Tibial nerve (tissue), 4 donors: ENCODE measurements at regions not wholly inside any gene's neighbourhood (a gene's known extent, or its start where the extent isn't known, plus 50 kb on each side); places are given as distances from the start of the nearest gene placed in this dataset.

ENCODE experiments used
- DNase-seq, 2 donors: peaks; one replicate each; pipeline ENCODE4 v3.0.0-alpha.2; 2019; ENCODE audit warnings: low spot score in 2 of 2
- H3K27ac ChIP-seq, 4 donors: fragments of 200-600 bp; sonication (generic) in 3 of 4; one replicate each; pipeline ENCODE4 v1.5.1; 2017 to 2019; ENCODE audit warnings: mild to moderate bottlenecking in 1 of 4
- H3K27me3 ChIP-seq, 2 donors: fragments of 200-600 bp; sonication (generic) in 1 of 2; one replicate each; pipeline versions ENCODE4 v1.5.1 to v1.6.0; 2017 to 2019
- H3K36me3 ChIP-seq, 3 donors: fragments of 200-600 bp; sonication (generic); one replicate each; pipeline ENCODE4 v1.5.1; 2018 to 2019
- H3K4me1 ChIP-seq, 4 donors: fragments of 200-600 bp; sonication (generic) in 3 of 4; one replicate each; pipeline ENCODE4 v1.5.1; 2017 to 2019
- H3K4me3 ChIP-seq, 4 donors: fragments of 200-600 bp; sonication (generic) in 3 of 4; one replicate each; pipeline ENCODE4 v1.5.1; 2017 to 2019; ENCODE audit warnings: mild to moderate bottlenecking in 1 of 4, moderate library complexity in 1 of 4
- H3K9me3 ChIP-seq, 4 donors: fragments of 200-600 bp; sonication (generic) in 3 of 4; one replicate each; pipeline ENCODE4 v1.5.1; 2017 to 2019
- CTCF ChIP-seq, 5 experiments: fragments of 200-600 bp in 3 of 5; fragments of 450-650 bp in 2 of 5; sonication (generic) in 3 of 5; IDR thresholded peaks; one replicate each; pipeline ENCODE4 v1.5.1; 2016 to 2019; ENCODE audit warnings: antibody characterized with exemption in 5 of 5, mild to moderate bottlenecking in 3 of 5, moderate library complexity in 2 of 5
- EP300 ChIP-seq, 2 donors: sonication (generic); formaldehyde crosslinking; IDR thresholded peaks; one replicate each; pipeline ENCODE4 v1.6.1; 2017; ENCODE audit warnings: antibody characterized with exemption in 2 of 2, mild to moderate bottlenecking in 1 of 2
- POLR2A ChIP-seq, 2 donors: fragments of 450-650 bp; IDR thresholded peaks; one replicate each; pipeline ENCODE4 v1.6.1; 2017; ENCODE audit warnings: antibody characterized with exemption in 2 of 2, mild to moderate bottlenecking in 2 of 2, moderate library complexity in 2 of 2
- WGBS, 2 donors: methylation state at CpG; one replicate each; pipeline ENCODE4 v1.1.5; 2018; 5-methylcytosine and 5-hydroxymethylcytosine counted together

- H3K36me3 ChIP-seq: no peaks in the 10 kb centered on the region
- no peak overlapping the region for H3K4me3 ChIP-seq
- DNase-seq: no peak
- H3K27ac ChIP-seq: no peak overlapping the region
- H3K4me1 ChIP-seq: peaks cover 0 to 9% (median 0%) of the 10 kb centered on the region in 4 donors
- no peaks in the 10 kb centered on the region for H3K27me3 ChIP-seq
- no peak for TF ChIP-seq CTCF (IDR thresholded peaks at IDR 0.05)
- TF ChIP-seq EP300 (IDR thresholded peaks at IDR 0.05): no peak
- TF ChIP-seq POLR2A (IDR thresholded peaks at IDR 0.05): no peak
- no peaks in the 10 kb centered on the region for H3K9me3 ChIP-seq
- 33 to 34% methylated on average over 4 of the region's 4 CpGs for WGBS, 2 donors
These were observed 497.2 kb upstream of the CDH4 start for GRCh38 chr20:60754856-60755255.

- TF ChIP-seq EP300 (IDR thresholded peaks at IDR 0.05): no peak
- TF ChIP-seq CTCF (IDR thresholded peaks at IDR 0.05): no peak
- no peak for TF ChIP-seq POLR2A (IDR thresholded peaks at IDR 0.05)
- Histone ChIP-seq H3K27me3 (no peaks in the 10 kb centered on the region), H3K4me1 (no peaks in the 10 kb centered on the region), H3K4me3 (no peak overlapping the region), H3K36me3 (no peaks in the 10 kb centered on the region), H3K9me3 (no peaks in the 10 kb centered on the region), H3K27ac (no peak overlapping the region)
- WGBS, 2 donors: 80 to 83% methylated on average over 6 of the region's 6 CpGs
- no peak for DNase-seq
These were observed 492.4 kb upstream of the CDH4 start for GRCh38 chr20:60759651-60760050.

GRCh38 chr20:60760256-60761000 is 491.6 kb upstream of the CDH4 start:
- no peaks in the 10 kb centered on the region for H3K36me3 ChIP-seq
- TF ChIP-seq EP300 (IDR thresholded peaks at IDR 0.05): no peak
- TF ChIP-seq POLR2A (IDR thresholded peaks at IDR 0.05): no peak
- TF ChIP-seq CTCF (IDR thresholded peaks at IDR 0.05): no peak
- H3K9me3 ChIP-seq: no peaks in the 10 kb centered on the region
- no peak overlapping the region for H3K27ac ChIP-seq
- WGBS, 2 donors: 38 to 45% methylated on average over 6 of the region's 6 CpGs
- no peak overlapping the region for H3K4me3 ChIP-seq
- no peaks in the 10 kb centered on the region for H3K27me3 ChIP-seq
- DNase-seq: no peak
- no peaks in the 10 kb centered on the region for H3K4me1 ChIP-seq

- no peak for DNase-seq
- H3K36me3 ChIP-seq: no peaks in the 10 kb centered on the region
- no peaks in the 10 kb centered on the region for H3K9me3 ChIP-seq
- H3K27me3 ChIP-seq: no peaks in the 10 kb centered on the region
- 64 to 66% methylated on average over 9 of the region's 9 CpGs for WGBS, 2 donors
- TF ChIP-seq POLR2A (IDR thresholded peaks at IDR 0.05) (no peak), EP300 (IDR thresholded peaks at IDR 0.05) (no peak), CTCF (IDR thresholded peaks at IDR 0.05) (no peak)
- no peak overlapping the region for H3K4me3 ChIP-seq
- H3K4me1 ChIP-seq: no peaks in the 10 kb centered on the region
- no peak overlapping the region for H3K27ac ChIP-seq
These were observed 491.0 kb upstream of the CDH4 start for GRCh38 chr20:60761056-60761455.

GRCh38 chr20:60762386-60762785 is 489.7 kb upstream of the CDH4 start:
- no peak for TF ChIP-seq EP300 (IDR thresholded peaks at IDR 0.05)
- TF ChIP-seq CTCF (IDR thresholded peaks at IDR 0.05): no peak
- TF ChIP-seq POLR2A (IDR thresholded peaks at IDR 0.05): no peak
- 97 to 98% methylated on average over 6 of the region's 6 CpGs for WGBS, 2 donors
- H3K27ac ChIP-seq: no peak overlapping the region
- H3K9me3 ChIP-seq: no peaks in the 10 kb centered on the region
- no peak for DNase-seq
- H3K27me3 ChIP-seq: no peaks in the 10 kb centered on the region
- no peaks in the 10 kb centered on the region for H3K36me3 ChIP-seq
- no peak overlapping the region for H3K4me3 ChIP-seq
- H3K4me1 ChIP-seq: no peaks in the 10 kb centered on the region
